NCI-H345 treated with DMSO at 0.1 percent for 48 hours (cell line): ENCODE measurements at regions not wholly inside any gene's neighbourhood (a gene's known extent, or its start where the extent isn't known, plus 50 kb on each side); places are given as distances from the start of the nearest gene placed in this dataset.
"Not testable (repeated sequence)": the region's sequence is repeated elsewhere in the genome, so short reads cannot be mapped to it uniquely, and the experiment has no call there.

Source experiments
- DNase-seq: peaks from one replicate; lab custom pipeline; 2025; ENCODE audit not compliant: unreplicated experiment; lab: John Stamatoyannopoulos, UW

GRCh38 chr6:92329208-92329847 lies 1090.0 kb downstream of the EPHA7 start:
- DNase-seq = no peak

GRCh38 chr6:92315312-92315711 lies 1104.0 kb downstream of the EPHA7 start:
- DNase-seq = no peak

GRCh38 chr6:92297101-92297500 lies 1122.3 kb downstream of the EPHA7 start:
- DNase-seq = no peak

GRCh38 chr6:92292067-92292466 lies 1127.3 kb downstream of the EPHA7 start:
- DNase-seq = no peak

GRCh38 chr6:92289831-92290230 lies 1129.5 kb downstream of the EPHA7 start:
- DNase-seq = no peak

- DNase-seq = no peak
Observed at GRCh38 chr6:92281571-92282076, 1137.7 kb downstream of the EPHA7 start.

- DNase-seq = no peak
Observed at GRCh38 chr6:92275150-92275549, 1144.2 kb downstream of the EPHA7 start.

- no peak for DNase-seq
Observed at GRCh38 chr6:92274588-92274987, 1144.8 kb downstream of the EPHA7 start.

- no peak for DNase-seq
Observed at GRCh38 chr6:92273694-92274093, 1145.7 kb downstream of the EPHA7 start.

- DNase-seq = no peak
Observed at GRCh38 chr6:92271091-92271490, 1148.3 kb downstream of the EPHA7 start.

GRCh38 chr6:92270365-92270764 lies 1149.0 kb downstream of the EPHA7 start:
- no peak for DNase-seq

GRCh38 chr6:92267335-92267734 lies 1152.0 kb downstream of the EPHA7 start:
- DNase-seq = no peak

- DNase-seq = no peak
Observed at GRCh38 chr6:92263864-92264263, 1155.5 kb downstream of the EPHA7 start.

GRCh38 chr6:92259171-92259570 lies 1160.2 kb downstream of the EPHA7 start:
- DNase-seq = no peak

GRCh38 chr6:92243315-92243714 lies 1176.0 kb downstream of the EPHA7 start:
- no peak for DNase-seq

GRCh38 chr6:92231171-92231701 lies 1188.1 kb downstream of the EPHA7 start:
- DNase-seq = peak; percentile 99

- DNase-seq = not testable (repeated sequence)
Observed at GRCh38 chr6:92219987-92220386, 1199.4 kb downstream of the EPHA7 start.

- no peak for DNase-seq
Observed at GRCh38 chr6:92216717-92217116, 1202.6 kb downstream of the EPHA7 start.

GRCh38 chr6:92201618-92202017 lies 1217.7 kb downstream of the EPHA7 start:
- no peak for DNase-seq

- no peak for DNase-seq
Observed at GRCh38 chr6:92196325-92196724, 1223.0 kb downstream of the EPHA7 start.

GRCh38 chr6:92195796-92196195 lies 1223.6 kb downstream of the EPHA7 start:
- no peak for DNase-seq

GRCh38 chr6:92188016-92188415 lies 1231.3 kb downstream of the EPHA7 start:
- no peak for DNase-seq

- DNase-seq = no peak
Observed at GRCh38 chr6:92184933-92185332, 1234.4 kb downstream of the EPHA7 start.
